Activated T-helper 17 cell treated with anti-CD3 and anti-CD28 coated beads, Interleukin-2, amount 50 U/mL, for 72 hours (primary cell): ENCODE measurements at regions not wholly inside any gene's neighbourhood (a gene's known extent, or its start where the extent isn't known, plus 50 kb on each side); places are given as distances from the start of the nearest gene placed in this dataset.
"Not testable (repeated sequence)": the region's sequence is repeated elsewhere in the genome, so short reads cannot be mapped to it uniquely, and the experiment has no call there.

Experiments used
- ATAC-seq: fragments of 150-1000 bp; cut with Tn5 transposase; replicated peaks from 2 replicates; pipeline ENCODE4 v1.10.0; 2021; ENCODE audit warnings: mild to moderate bottlenecking, moderate library complexity
- H3K27ac Mint-ChIP-seq: one replicate; pipeline ENCODE4 v1.8.0; 2022; ENCODE audit warnings: mixed read lengths
- H3K27me3 Mint-ChIP-seq: one replicate; pipeline ENCODE4 v1.8.0; 2022; ENCODE audit warnings: mixed read lengths
- H3K36me3 Mint-ChIP-seq: one replicate; pipeline ENCODE4 v1.8.0; 2022; ENCODE audit warnings: low read depth, mild to moderate bottlenecking, mixed read lengths
- H3K4me1 Mint-ChIP-seq: one replicate; pipeline ENCODE4 v1.8.0; 2022; ENCODE audit warnings: mixed read lengths
- H3K4me3 Mint-ChIP-seq: one replicate; pipeline ENCODE4 v1.8.0; 2022; ENCODE audit warnings: mild to moderate bottlenecking, mixed read lengths
- H3K9me3 Mint-ChIP-seq: one replicate; pipeline ENCODE4 v1.8.0; 2022; ENCODE audit warnings: mixed read lengths

- no peaks in the 10 kb centered on the region for H3K27me3 Mint-ChIP-seq
- H3K4me1 Mint-ChIP-seq: no peaks in the 10 kb centered on the region
- H3K36me3 Mint-ChIP-seq: no peaks in the 10 kb centered on the region
- no peak for ATAC-seq
- no peak overlapping the region for H3K4me3 Mint-ChIP-seq
- peaks cover 28% of the 10 kb centered on the region for H3K9me3 Mint-ChIP-seq
- H3K27ac Mint-ChIP-seq: no peak overlapping the region
Measured at GRCh38 chr4:188377816-188378215, 238.6 kb downstream of the TRIML1 start.

- Mint-ChIP-seq H3K4me1 (no peaks in the 10 kb centered on the region), H3K27ac (no peak overlapping the region), H3K4me3 (no peak overlapping the region), H3K36me3 (no peaks in the 10 kb centered on the region), H3K9me3 (peaks cover 24% of the 10 kb centered on the region), H3K27me3 (no peaks in the 10 kb centered on the region)
- no peak for ATAC-seq
Measured at GRCh38 chr4:188383180-188383579, 243.9 kb downstream of the TRIML1 start.

GRCh38 chr4:188387179-188387791, 248.0 kb downstream of the TRIML1 start:
- Mint-ChIP-seq H3K36me3 (no peaks in the 10 kb centered on the region), H3K27me3 (no peaks in the 10 kb centered on the region), H3K4me3 (no peak overlapping the region), H3K27ac (no peak overlapping the region), H3K9me3 (peaks cover 28% of the 10 kb centered on the region), H3K4me1 (no peaks in the 10 kb centered on the region)
- no peak for ATAC-seq

GRCh38 chr4:188391349-188391748, 252.1 kb downstream of the TRIML1 start:
- H3K4me1 Mint-ChIP-seq, H3K27me3 Mint-ChIP-seq, H3K27ac Mint-ChIP-seq, H3K36me3 Mint-ChIP-seq, H3K4me3 Mint-ChIP-seq, ATAC-seq: not testable (repeated sequence)
- peaks cover 17% of the 10 kb centered on the region for H3K9me3 Mint-ChIP-seq

- H3K36me3 Mint-ChIP-seq: no peaks in the 10 kb centered on the region
- no peaks in the 10 kb centered on the region for H3K27me3 Mint-ChIP-seq
- no peak for ATAC-seq
- no peaks in the 10 kb centered on the region for H3K4me1 Mint-ChIP-seq
- H3K9me3 Mint-ChIP-seq: peaks cover 9% of the 10 kb centered on the region
- no peak overlapping the region for H3K27ac Mint-ChIP-seq
- H3K4me3 Mint-ChIP-seq: no peak overlapping the region
Measured at GRCh38 chr4:188396037-188396436, 256.8 kb downstream of the TRIML1 start.

GRCh38 chr4:188399834-188400233, 260.6 kb downstream of the TRIML1 start:
- Mint-ChIP-seq H3K4me1 (no peaks in the 10 kb centered on the region), H3K27ac (no peak overlapping the region), H3K9me3 (peaks cover 14% of the 10 kb centered on the region), H3K4me3 (no peak overlapping the region), H3K27me3 (no peaks in the 10 kb centered on the region), H3K36me3 (no peaks in the 10 kb centered on the region)
- ATAC-seq: no peak

GRCh38 chr4:188400451-188400850, 261.2 kb downstream of the TRIML1 start:
- no peak for ATAC-seq
- Mint-ChIP-seq H3K9me3 (peaks cover 16% of the 10 kb centered on the region), H3K27me3 (no peaks in the 10 kb centered on the region), H3K4me1 (no peaks in the 10 kb centered on the region), H3K27ac (no peak overlapping the region), H3K36me3 (no peaks in the 10 kb centered on the region), H3K4me3 (no peak overlapping the region)

DNA sequence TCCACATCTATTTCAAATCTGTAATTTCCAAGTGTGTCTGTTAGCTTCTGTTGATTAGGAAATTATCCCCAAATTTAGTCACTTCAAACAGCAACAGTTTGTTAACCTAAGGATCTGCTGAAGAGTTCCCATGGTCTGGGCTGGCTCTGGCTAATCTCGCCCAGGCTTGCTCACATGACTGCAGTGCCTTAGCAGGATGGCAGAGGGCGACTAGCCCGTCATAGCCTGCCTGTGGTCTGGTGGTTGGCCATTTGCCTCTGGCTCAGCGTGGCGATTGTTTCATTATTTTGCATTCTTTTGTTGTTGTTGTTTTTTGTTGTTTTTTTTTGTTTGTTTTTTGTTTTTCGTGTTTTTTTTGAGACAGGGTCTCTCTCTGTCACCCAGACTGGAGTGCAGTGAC, 264.0 kb downstream of the TRIML1 start:
- Mint-ChIP-seq H3K27me3 (no peaks in the 10 kb centered on the region), H3K4me1 (no peaks in the 10 kb centered on the region), H3K4me3 (no peak overlapping the region), H3K9me3 (peaks cover 16% of the 10 kb centered on the region), H3K36me3 (no peaks in the 10 kb centered on the region), H3K27ac (no peak overlapping the region)
- no peak for ATAC-seq

- H3K4me1 Mint-ChIP-seq, H3K36me3 Mint-ChIP-seq, H3K4me3 Mint-ChIP-seq: not testable (repeated sequence)
Measured at GRCh38 chr4:188405071-188405835, 266.0 kb downstream of the TRIML1 start.

GRCh38 chr4:188408244-188409030, 269.2 kb downstream of the TRIML1 start:
- no peak for ATAC-seq
- Mint-ChIP-seq H3K9me3 (peaks cover 11% of the 10 kb centered on the region), H3K4me1 (no peaks in the 10 kb centered on the region), H3K27me3 (no peaks in the 10 kb centered on the region), H3K4me3 (no peak overlapping the region), H3K36me3 (no peaks in the 10 kb centered on the region), H3K27ac (no peak overlapping the region)

More at GRCh38 chr4:188405071-188405835, 266.0 kb downstream of the TRIML1 start:
- not testable (repeated sequence) for ATAC-seq, H3K27me3 Mint-ChIP-seq, H3K27ac Mint-ChIP-seq
- peaks cover 19% of the 10 kb centered on the region for H3K9me3 Mint-ChIP-seq

DNA sequence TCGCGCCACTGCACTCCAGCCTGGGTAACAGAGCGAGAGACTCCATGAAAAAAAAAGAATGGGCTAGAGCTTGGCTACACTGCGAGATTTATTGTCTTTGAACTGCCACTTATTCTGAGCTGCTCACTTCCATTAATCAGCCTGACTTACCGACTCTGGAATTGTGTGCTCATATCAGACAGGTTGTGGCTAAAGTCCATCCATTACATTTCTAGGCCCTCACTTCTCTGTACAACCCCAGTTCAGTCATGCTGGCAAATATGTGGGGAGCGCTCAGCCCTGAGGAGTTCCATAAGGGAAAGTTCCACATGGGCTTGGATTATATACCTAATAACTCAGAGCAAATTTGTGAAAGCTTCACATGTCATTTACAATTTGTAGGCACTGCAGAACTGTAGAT, 270.6 kb downstream of the TRIML1 start:
- Mint-ChIP-seq H3K4me1 (no peaks in the 10 kb centered on the region), H3K36me3 (no peaks in the 10 kb centered on the region), H3K4me3 (no peak overlapping the region), H3K9me3 (peaks cover 5% of the 10 kb centered on the region), H3K27me3 (no peaks in the 10 kb centered on the region), H3K27ac (no peak overlapping the region)
- no peak for ATAC-seq

GRCh38 chr4:188411805-188412204, 272.6 kb downstream of the TRIML1 start:
- H3K27me3 Mint-ChIP-seq: no peaks in the 10 kb centered on the region
- H3K27ac Mint-ChIP-seq: no peak overlapping the region
- ATAC-seq: no peak
- H3K9me3 Mint-ChIP-seq: peaks cover 6% of the 10 kb centered on the region
- H3K4me1 Mint-ChIP-seq: no peaks in the 10 kb centered on the region
- H3K4me3 Mint-ChIP-seq: no peak overlapping the region
- H3K36me3 Mint-ChIP-seq: no peaks in the 10 kb centered on the region

DNA sequence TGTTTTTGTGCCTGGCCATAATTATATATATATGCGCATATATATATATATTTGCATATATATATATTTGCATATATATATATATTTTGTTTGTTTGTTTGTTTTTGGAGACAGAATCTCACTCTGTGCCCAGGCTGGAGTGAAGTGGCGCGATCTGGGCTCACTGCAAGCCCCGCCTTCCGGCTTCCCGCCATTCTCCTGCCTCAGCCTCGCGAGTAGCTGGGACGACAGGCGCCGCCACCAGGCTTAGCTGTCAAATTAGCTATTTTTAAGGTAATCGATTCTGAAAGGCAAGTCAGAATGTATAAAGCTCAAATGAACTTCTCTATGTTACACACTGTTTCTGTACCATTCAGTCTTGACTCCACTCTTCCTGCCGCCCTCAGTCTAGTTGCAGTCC, 273.3 kb downstream of the TRIML1 start:
- H3K27me3 Mint-ChIP-seq: no peaks in the 10 kb centered on the region
- H3K4me1 Mint-ChIP-seq: no peaks in the 10 kb centered on the region
- H3K4me3 Mint-ChIP-seq: no peak overlapping the region
- no peaks in the 10 kb centered on the region for H3K36me3 Mint-ChIP-seq
- ATAC-seq: no peak
- H3K9me3 Mint-ChIP-seq: peaks cover 8% of the 10 kb centered on the region
- H3K27ac Mint-ChIP-seq: no peak overlapping the region

- H3K4me3 Mint-ChIP-seq: no peak overlapping the region
- no peaks in the 10 kb centered on the region for H3K27me3 Mint-ChIP-seq
- no peaks in the 10 kb centered on the region for H3K36me3 Mint-ChIP-seq
- H3K9me3 Mint-ChIP-seq: peaks cover 5% of the 10 kb centered on the region
- H3K27ac Mint-ChIP-seq: no peak overlapping the region
- no peak for ATAC-seq
- H3K4me1 Mint-ChIP-seq: no peaks in the 10 kb centered on the region
Measured at GRCh38 chr4:188414441-188414840, 275.2 kb downstream of the TRIML1 start.

DNA sequence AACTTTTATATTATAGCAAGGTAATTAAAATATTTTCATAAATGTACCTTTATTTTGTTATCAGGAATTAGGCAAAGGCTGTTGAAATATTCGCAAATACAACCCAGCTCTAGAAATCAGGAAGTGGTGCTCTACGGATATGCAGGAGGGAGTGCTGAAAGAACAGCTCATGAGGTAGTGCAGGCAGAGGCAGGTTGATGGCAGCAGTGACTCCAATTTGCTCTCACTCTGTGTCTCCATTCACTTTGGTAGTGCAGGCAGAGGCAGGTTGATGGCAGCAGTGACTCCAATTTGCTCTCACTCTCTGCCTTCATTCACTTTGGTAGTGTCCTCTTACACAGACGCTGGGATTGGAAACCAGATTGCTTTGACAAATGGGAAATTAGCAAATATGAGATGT, 277.9 kb downstream of the TRIML1 start:
- no peaks in the 10 kb centered on the region for H3K27me3 Mint-ChIP-seq
- H3K4me1 Mint-ChIP-seq: no peaks in the 10 kb centered on the region
- no peaks in the 10 kb centered on the region for H3K36me3 Mint-ChIP-seq
- no peak overlapping the region for H3K4me3 Mint-ChIP-seq
- no peak for ATAC-seq
- H3K9me3 Mint-ChIP-seq: peaks cover 5% of the 10 kb centered on the region
- H3K27ac Mint-ChIP-seq: no peak overlapping the region
